ENCODE measurements at regions not wholly inside any gene's neighbourhood (a gene's known extent, or its start where the extent isn't known, plus 50 kb on each side); places are given as distances from the start of the nearest gene placed in this dataset.

- Histone ChIP-seq H3K27me3 (replicated peaks; ENCODE audit: control insufficient read depth, insufficient read depth, low read length) (no peaks in the 10 kb centered on the region), H3K4me3 (replicated peaks; ENCODE audit: low read depth, low read length) (no peak overlapping the region), H3K36me3 (ENCODE audit: control insufficient read depth, insufficient read depth, low read length) (no peaks in the 10 kb centered on the region)
- no peak for TF ChIP-seq CTCF (IDR thresholded peaks at IDR 0.05; ENCODE audit: insufficient read depth, low read length, poor library complexity, severe bottlenecking)
- no peak for DNase-seq (ENCODE audit: extremely low read depth, insufficient read length)
Measured at GRCh38 chr3:168459226-168459784, 363.6 kb upstream of the GOLIM4 start.

- Histone ChIP-seq H3K36me3 (ENCODE audit: control insufficient read depth, insufficient read depth, low read length) (no peaks in the 10 kb centered on the region), H3K27me3 (replicated peaks; ENCODE audit: control insufficient read depth, insufficient read depth, low read length) (no peaks in the 10 kb centered on the region), H3K4me3 (replicated peaks; ENCODE audit: low read depth, low read length) (no peak overlapping the region)
- TF ChIP-seq CTCF (IDR thresholded peaks at IDR 0.05; ENCODE audit: insufficient read depth, low read length, poor library complexity, severe bottlenecking) = no peak
- DNase-seq (ENCODE audit: extremely low read depth, insufficient read length) = no peak
Measured at GRCh38 chr3:168457954-168458539, 362.3 kb upstream of the GOLIM4 start.

- Histone ChIP-seq H3K36me3 (ENCODE audit: control insufficient read depth, insufficient read depth, low read length) (no peaks in the 10 kb centered on the region), H3K27me3 (replicated peaks; ENCODE audit: control insufficient read depth, insufficient read depth, low read length) (no peaks in the 10 kb centered on the region), H3K4me3 (replicated peaks; ENCODE audit: low read depth, low read length) (no peak overlapping the region)
- no peak for DNase-seq (ENCODE audit: extremely low read depth, insufficient read length)
- TF ChIP-seq CTCF (IDR thresholded peaks at IDR 0.05; ENCODE audit: insufficient read depth, low read length, poor library complexity, severe bottlenecking) = no peak
Measured at GRCh38 chr3:168455814-168456213, 360.1 kb upstream of the GOLIM4 start.

- Histone ChIP-seq H3K36me3 (ENCODE audit: control insufficient read depth, insufficient read depth, low read length) (no peaks in the 10 kb centered on the region), H3K4me3 (replicated peaks; ENCODE audit: low read depth, low read length) (no peak overlapping the region), H3K27me3 (replicated peaks; ENCODE audit: control insufficient read depth, insufficient read depth, low read length) (no peaks in the 10 kb centered on the region)
- DNase-seq (ENCODE audit: extremely low read depth, insufficient read length) = no peak
- no peak for TF ChIP-seq CTCF (IDR thresholded peaks at IDR 0.05; ENCODE audit: insufficient read depth, low read length, poor library complexity, severe bottlenecking)
Measured at GRCh38 chr3:168453623-168454022, 357.9 kb upstream of the GOLIM4 start.

GRCh38 chr3:168443965-168444364 is 348.2 kb upstream of the GOLIM4 start:
- no peak for DNase-seq (ENCODE audit: extremely low read depth, insufficient read length)
- no peak for TF ChIP-seq CTCF (IDR thresholded peaks at IDR 0.05; ENCODE audit: insufficient read depth, low read length, poor library complexity, severe bottlenecking)
- no peaks in the 10 kb centered on the region for H3K36me3 ChIP-seq (ENCODE audit: control insufficient read depth, insufficient read depth, low read length)
- no peak overlapping the region for H3K4me3 ChIP-seq (replicated peaks; ENCODE audit: low read depth, low read length)
- no peaks in the 10 kb centered on the region for H3K27me3 ChIP-seq (replicated peaks; ENCODE audit: control insufficient read depth, insufficient read depth, low read length)

- TF ChIP-seq CTCF (IDR thresholded peaks at IDR 0.05; ENCODE audit: insufficient read depth, low read length, poor library complexity, severe bottlenecking) = no peak
- no peak for DNase-seq (ENCODE audit: extremely low read depth, insufficient read length)
- Histone ChIP-seq H3K27me3 (replicated peaks; ENCODE audit: control insufficient read depth, insufficient read depth, low read length) (no peaks in the 10 kb centered on the region), H3K4me3 (replicated peaks; ENCODE audit: low read depth, low read length) (no peak overlapping the region), H3K36me3 (ENCODE audit: control insufficient read depth, insufficient read depth, low read length) (no peaks in the 10 kb centered on the region)
Measured at GRCh38 chr3:168442502-168442901, 346.8 kb upstream of the GOLIM4 start.

Data from GM06990 (cell line).